HG03571 (cell line): ENCODE measurements at regions not wholly inside any gene's neighbourhood (a gene's known extent, or its start where the extent isn't known, plus 50 kb on each side); places are given as distances from the start of the nearest gene placed in this dataset.
"Not testable (repeated sequence)": the region's sequence is repeated elsewhere in the genome, so short reads cannot be mapped to it uniquely, and the experiment has no call there.

Experiments
- ATAC-seq: cut with Tn5 transposase; IDR thresholded peaks from one replicate; pipeline ENCODE4 v1.9.1; 2021; ENCODE audit not compliant: unreplicated experiment

DNA sequence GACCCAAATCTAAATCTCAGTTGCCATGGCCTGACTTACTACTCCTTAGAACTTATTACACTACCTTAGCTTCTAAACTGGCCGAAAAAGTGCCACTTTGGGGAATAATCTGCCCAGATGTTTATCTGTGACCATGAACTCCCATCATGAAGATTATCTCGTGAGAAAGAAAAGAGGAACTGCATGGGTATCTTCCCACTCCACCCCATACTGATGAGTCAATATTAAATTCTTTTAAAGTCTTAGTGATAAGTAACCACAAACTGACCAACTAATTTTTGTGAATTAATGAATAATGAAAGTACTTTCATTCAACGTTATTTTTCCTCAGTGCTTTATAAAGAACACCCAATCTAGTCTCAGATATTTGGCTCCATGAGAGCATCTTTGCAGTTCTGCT lies 493.5 kb downstream of the EBF1 start:
- ATAC-seq = no peak

DNA sequence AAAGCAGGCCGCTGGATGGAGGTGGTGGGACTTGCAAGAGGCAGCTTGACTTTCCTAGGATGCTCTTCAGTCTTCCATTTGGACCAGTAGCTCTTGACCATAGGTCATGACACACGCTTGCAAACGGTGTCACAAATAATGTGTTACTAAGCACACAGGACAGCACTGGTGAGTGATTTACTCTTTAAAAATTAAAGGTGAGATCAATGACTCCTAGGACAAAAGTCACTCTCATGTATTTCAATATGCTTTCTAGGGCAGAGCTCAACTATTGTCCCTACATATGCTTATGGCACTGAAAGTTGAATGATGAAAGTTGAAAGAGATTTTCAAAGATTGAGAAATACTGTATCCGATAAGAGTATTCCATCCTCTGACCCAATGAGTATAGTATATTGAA lies 496.7 kb downstream of the EBF1 start:
- no peak for ATAC-seq

DNA sequence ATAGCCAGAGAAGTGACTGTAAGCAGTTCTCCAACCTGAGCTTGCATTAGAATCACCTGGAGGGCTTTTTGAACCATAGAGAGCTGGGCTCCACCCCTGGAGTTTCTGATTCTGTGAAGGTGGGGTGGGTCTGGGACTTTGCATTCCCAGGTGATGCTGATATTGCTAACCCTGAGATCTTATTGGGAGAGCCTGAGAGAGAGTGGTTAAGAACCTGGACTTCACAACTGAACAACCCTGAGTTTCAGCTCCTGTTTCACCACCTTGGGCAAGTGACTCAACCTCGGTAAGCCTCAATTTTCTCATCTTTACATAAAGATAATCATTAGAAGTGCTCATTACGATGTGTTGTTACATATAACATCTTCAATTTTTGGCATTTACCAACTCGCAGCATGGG lies 498.6 kb downstream of the EBF1 start:
- ATAC-seq = no peak

DNA sequence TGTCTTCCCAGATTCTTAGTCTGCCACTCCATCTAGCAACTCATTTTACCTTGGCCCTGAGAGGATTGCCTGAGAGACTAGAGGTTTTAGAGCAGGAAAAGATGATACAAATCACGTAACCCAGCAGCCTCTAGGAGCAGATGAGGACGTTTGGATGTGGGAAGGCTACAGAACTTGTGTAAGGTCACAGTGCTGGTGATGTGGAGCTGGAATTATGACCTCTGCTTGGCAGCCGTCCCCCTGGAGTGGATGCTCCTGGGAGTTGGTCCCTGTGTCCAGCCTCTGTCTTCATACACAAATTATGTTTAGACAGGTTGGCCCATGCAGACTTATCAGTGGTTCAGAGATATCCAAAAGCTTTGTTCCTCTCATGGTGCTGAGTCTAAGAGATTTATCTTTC lies 499.0 kb downstream of the EBF1 start:
- no peak for ATAC-seq

DNA sequence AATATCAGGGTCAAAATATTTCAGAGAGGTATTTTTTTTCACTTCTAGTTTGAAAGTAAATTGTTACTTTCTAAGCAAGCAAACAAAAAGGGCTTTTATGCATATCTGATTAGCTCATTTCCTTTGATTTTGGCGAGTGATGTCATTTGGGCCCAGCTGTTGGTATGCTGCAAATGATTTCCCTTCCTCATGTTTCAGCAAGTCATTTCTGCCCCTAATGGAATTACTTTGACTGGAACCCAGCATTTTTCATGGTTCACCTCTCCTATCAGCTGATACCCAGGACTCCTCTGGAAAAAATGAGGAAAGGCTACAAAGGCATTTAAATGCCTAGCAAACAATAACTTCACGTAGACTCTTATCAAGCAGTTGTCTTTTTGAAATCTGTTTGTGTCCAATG lies 500.6 kb downstream of the EBF1 start:
- ATAC-seq = no peak

DNA sequence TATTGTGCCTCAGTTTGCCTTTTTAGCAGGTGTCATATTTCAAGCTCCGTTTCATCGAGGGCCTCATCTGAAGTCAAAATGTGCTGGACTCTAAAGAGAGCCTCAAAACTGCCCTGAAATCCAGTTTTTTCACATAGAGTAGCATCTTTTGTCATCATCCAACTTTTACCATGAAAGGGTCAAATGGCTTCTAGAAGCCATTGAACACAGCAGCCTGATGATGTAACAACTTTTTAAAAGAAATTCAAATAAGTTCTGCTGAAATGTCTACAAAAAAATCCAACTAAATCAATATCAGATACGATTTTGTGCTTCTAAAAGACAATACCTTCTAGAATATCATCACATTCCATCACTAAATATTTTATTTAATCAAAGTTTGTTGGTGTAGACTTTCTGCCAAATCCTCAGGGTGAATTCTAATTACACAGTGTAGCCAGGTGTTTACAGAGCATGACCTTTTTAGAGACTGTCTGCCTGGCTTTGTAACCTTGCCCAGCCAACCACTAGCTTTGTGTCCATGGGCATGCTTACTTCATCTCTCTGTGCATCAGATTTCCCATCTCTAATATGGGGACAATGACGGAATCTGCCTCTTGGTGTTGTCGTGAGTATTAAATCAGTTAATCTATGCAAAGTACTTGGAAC lies 505.0 kb downstream of the EBF1 start:
- ATAC-seq = no peak

GRCh38 chr5:158593925-158594324 lies 505.8 kb downstream of the EBF1 start:
- no peak for ATAC-seq

DNA sequence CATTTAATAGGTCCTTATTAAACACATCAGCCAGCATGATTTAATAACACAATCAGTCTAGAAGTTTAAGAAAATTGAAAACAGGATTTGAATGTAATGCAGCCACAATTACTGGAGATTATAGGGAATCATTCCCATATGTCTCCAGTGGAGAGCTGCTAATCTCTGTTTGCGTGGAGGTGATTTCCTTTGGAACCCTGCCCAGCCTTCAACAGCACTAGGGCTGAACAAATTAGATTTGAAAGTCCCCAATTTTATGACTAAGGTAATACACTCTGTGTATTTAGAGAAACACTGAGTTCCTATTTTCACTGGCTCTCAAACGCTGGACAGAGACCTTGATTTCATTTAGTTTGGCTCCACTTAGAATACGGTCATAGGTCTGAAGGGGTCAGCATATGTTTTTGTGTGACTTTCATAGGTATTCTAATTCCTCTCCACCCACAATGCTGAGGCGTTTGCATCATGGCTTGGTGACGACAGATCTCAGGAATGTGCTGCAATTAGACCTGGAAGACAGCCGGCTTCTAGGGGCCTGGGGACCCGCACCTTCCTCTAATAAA lies 508.3 kb downstream of the EBF1 start:
- no peak for ATAC-seq

DNA sequence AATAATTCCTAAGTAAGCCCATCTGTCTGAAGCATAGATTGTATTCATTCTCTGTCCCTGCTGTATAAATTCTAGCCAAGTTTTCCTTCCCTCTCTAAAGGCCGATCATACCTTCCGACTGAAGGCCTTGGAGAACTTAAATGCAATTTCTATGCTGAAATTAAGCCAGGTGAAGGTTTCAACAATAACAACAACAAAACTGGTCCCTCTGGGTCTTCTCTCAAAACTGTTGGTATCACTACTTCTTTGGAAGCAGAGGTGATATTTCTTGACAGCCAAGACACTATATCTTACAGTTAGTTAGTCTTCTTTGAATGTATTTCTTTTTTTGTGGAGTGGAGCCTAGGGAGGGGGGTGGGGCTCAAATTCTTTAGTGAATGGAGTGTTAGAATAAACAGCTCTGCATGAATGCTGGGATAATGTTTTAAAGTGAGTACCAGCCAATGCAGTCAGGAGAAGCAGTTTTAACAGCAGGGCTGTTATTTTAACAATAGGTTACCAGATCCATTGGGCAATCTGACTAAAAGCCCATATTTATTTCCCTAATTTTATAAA lies 508.9 kb downstream of the EBF1 start:
- no peak for ATAC-seq

- ATAC-seq = no peak
Measured at GRCh38 chr5:158589939-158590338, 509.8 kb downstream of the EBF1 start.

DNA sequence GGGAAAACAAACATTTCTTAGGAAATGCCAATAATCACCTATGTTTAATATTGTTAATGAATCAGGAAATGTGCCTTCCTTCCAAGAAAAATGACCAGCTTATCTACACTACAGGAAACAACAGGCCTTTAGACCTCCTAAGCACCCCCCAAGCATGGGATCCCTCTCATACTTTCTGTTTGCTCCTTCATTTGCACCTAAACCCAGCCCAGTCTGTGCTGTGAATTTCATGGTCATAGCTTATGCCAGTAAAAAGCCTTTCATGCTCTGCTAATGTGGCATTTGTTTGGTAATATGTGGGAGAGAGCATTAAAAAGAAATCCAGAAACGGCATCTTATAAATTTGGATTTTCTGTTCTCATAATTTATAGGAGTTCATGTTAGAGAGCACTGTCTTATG lies 511.1 kb downstream of the EBF1 start:
- ATAC-seq = no peak

DNA sequence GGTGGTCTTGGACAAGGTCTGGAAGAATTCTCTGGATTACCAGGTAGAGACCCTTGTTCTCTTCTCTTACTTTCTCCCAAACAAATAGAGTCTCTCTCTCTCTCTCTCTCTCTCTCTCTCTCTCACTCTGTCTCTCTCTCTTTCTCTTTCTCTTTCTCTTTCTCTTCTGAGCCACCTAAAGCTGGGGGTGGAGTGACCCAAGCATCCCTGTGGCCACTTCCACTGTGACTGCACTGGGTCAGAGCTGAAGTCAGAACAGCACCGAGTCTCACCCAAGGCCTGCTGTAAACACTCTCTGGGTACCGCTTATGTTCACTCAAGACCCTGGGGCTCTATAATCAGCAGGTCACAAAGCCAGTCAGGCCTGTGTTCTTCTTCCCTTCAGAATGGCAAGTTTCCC lies 513.7 kb downstream of the EBF1 start:
- no peak for ATAC-seq

DNA sequence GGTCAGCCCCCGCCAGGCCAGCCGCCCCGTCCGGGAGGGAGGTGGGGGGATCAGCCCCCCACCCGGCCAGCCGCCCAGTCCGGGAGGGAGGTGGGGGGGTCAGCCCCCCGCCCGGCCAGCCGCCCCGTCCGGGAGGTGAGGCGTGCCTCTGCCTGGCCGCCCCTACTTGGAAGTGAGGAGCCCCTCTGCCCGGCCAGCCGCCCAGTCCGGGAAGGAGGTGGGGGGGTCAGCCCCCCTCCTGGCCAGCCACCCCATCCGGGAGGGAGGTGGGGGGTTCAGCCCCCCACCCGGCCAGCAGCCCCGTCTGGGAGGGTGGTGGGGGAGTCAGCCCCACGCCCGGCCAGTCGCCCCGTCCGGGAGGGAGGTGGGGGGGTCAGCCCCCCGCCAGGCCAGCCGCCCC lies 517.0 kb downstream of the EBF1 start:
- not testable (repeated sequence) for ATAC-seq

DNA sequence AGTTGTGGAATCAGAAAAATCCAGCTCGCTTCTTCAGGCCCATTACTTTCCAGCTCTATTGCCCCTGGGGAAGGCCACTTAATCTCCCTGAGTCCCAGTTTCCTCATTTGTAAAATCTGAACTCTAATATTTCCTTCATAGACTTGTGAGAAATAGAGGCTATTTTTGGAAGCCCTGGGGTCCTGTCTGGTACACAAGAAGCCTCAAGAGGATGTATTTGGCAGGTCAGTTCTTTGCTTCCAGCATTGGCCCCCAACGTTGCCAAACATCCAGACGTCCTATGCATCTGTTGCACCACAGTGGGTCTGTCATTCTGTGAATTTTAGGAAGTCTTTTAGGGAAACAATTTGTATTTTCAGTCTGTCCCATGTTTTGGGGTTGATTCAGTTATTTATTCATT lies 525.9 kb downstream of the EBF1 start:
- ATAC-seq = no peak

DNA sequence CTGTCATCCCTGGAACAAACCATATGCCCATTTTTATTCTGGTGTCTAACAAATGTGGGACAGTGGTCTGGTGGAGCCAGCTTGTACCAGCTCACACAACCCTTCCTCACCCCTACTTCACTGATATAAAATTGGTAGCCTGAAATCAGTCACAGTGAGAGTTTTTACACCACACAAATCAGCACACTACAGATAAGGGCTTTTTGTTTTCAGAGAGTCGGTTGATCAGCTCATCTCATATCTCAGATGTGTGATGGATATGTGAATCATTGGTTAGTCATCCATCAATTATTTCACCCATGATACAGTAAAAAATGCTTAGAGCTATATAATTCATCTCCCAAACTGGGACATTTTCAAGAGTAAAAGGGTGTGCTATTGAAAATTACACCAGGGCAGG lies 529.2 kb downstream of the EBF1 start:
- no peak for ATAC-seq

GRCh38 chr5:158569534-158569933 lies 530.2 kb downstream of the EBF1 start:
- no peak for ATAC-seq

DNA sequence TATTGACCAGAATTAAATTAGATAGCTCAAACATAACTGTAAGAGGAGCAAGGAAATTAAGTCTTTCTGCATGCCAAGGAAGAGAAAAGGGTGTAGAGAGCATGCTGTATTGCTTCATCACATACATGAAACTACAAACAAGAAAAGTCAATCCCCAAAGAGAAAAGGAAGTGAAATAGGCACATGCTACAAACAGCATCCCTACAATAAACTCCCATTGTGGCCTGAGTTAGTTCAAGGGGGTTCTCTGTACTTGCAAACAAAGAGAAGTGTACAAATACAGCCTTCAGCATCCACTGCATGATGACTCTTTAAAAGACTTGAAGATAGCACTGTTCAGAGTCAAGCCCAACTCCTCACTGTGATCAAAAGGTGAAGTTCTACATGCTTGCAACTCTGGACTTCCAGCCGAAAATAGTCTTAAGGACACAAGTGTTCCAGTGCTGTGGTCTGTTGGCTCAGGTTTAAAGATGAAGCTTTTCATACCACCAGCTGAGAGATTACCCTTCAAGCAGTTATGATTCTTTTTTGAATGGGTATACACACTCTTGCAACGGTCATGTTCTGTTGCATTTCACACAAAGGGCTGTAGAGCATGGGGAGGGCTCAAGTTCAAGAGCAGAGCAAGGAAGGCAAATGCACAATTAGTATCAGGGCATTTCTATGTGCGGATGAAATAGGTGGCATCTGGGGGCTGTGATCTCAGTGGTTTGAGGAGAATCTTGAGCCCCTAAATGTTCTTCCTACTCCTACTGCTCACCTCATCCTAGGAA lies 534.5 kb downstream of the EBF1 start:
- ATAC-seq = no peak

- no peak for ATAC-seq
Measured at GRCh38 chr5:158563760-158564390, 535.8 kb downstream of the EBF1 start.

GRCh38 chr5:158561562-158562190 lies 538.0 kb downstream of the EBF1 start:
- no peak for ATAC-seq

DNA sequence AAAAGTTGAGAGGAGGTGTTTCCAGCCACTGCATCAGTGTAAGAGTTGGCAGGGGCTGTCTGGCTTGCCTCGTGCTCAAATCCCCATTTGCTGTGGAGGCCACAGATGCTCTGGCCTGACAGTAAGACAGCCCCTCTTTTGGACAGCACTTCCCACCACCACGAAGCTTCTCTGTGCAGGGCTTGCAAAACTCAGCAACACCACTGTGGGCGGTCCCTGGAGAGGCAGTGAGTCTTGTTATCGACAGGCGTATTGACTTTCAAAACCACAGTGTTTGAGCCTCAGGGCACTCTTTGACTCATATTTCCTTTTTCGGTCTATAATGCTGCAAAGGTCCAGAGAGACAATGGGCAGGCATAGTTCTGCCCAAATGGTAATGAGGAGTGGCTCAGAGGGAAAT lies 539.5 kb downstream of the EBF1 start:
- peak; percentile 93 for ATAC-seq

DNA sequence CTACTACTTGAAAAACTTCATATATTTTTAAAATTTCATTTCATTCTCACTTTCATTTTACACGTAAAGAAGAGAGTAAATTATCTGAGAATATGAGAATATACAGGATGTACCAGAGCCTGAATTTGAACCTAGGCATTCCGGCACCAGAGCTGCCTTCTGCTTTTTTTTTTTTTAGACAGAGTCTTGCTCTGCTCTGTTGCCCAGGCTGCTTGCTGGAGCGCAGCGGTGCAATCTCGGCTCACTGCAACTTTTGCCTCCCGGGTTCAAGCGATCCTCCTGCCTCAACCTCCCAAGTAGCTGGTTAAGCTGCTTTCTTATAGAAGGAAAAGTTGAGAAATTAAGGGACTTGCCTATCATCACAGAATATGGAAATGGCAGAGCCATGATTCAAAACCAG lies 540.1 kb downstream of the EBF1 start:
- peak; percentile 67 for ATAC-seq
